Vagina (tissue), 2 donors: ENCODE measurements at regions not wholly inside any gene's neighbourhood (a gene's known extent, or its start where the extent isn't known, plus 50 kb on each side); places are given as distances from the start of the nearest gene placed in this dataset.

Source experiments
- CTCF ChIP-seq, 3 experiments: fragments of 450-650 bp in 2 of 3; fragments of 200-600 bp in 1 of 3; sonication (generic) in 1 of 3; IDR thresholded peaks; one replicate each; pipeline ENCODE4 v1.5.1; 2017 to 2019; ENCODE audit warnings: antibody characterized with exemption in 3 of 3, mild to moderate bottlenecking in 2 of 3, moderate library complexity in 2 of 3
- POLR2AphosphoS5 ChIP-seq, 2 donors: sonication (generic); formaldehyde crosslinking; IDR thresholded peaks; one replicate each; pipeline ENCODE4 v1.9.0; 2017; ENCODE audit warnings: antibody characterized with exemption in 2 of 2, mild to moderate bottlenecking in 2 of 2, low read depth in 1 of 2; ENCODE audit not compliant: insufficient read depth in 1 of 2

GRCh38 chr12:115672506-115673080, 604.9 kb downstream of the MED13L start:
- TF ChIP-seq POLR2AphosphoS5 (IDR thresholded peaks at IDR 0.05; ENCODE audit: insufficient read depth in 1 of 2, low read depth in 1 of 2) (no peak), CTCF (IDR thresholded peaks at IDR 0.05) (no peak)
